Stromal cell of bone marrow (primary cell): ENCODE measurements at regions not wholly inside any gene's neighbourhood (a gene's known extent, or its start where the extent isn't known, plus 50 kb on each side); places are given as distances from the start of the nearest gene placed in this dataset.
A peak's percentile ranks its signal among the peaks of the same experiment; 100 is the strongest.
"Not testable (repeated sequence)": the region's sequence is repeated elsewhere in the genome, so short reads cannot be mapped to it uniquely, and the experiment has no call there.

Experiments used
- DNase-seq: peaks from one replicate; pipeline ENCODE4 v3.0.0-alpha.2; 2012; ENCODE audit warnings: low read depth

- no peak for DNase-seq
These were observed 52.0 kb downstream of the PRORP start for GRCh38 chr14:35174342-35174741.

DNA sequence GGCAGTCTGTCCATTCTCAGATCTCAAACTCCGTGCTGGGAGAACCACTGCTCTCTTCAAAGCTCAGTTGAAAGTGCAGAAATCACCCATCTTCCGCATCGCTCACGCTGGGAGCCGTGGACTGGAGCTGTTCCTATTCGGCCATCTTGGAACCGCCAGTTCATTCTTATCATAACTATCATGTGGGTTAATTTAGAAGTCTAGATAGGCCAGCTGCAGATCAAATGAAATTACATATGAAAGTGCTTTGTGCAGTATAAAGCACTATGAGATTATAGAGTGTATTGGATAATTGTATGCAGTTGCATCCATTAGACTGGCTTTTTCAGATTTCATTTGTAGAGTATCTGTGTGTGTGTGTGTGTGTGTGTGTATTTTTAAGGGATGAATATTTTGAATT lies 57.8 kb downstream of the PRORP start:
- DNase-seq: no peak

DNA sequence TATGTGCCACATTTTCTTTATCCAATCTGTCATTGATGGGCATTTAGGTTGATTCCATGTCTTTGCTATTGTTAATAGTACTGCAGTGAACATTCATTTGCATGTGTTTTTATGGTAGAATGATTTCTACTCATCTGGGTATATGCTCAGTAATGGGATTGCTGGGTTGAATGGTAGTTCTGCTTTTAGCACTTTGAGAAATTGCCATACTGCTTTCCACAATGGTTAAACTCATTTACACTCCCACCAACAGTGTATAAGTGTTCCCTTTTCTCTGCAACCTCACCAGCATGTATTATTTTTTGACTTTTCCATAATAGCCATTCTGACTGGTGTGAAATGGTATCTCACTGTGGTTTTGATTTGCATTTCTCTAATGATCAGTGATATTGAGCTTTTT lies 62.5 kb downstream of the PRORP start:
- DNase-seq: not testable (repeated sequence)

DNA sequence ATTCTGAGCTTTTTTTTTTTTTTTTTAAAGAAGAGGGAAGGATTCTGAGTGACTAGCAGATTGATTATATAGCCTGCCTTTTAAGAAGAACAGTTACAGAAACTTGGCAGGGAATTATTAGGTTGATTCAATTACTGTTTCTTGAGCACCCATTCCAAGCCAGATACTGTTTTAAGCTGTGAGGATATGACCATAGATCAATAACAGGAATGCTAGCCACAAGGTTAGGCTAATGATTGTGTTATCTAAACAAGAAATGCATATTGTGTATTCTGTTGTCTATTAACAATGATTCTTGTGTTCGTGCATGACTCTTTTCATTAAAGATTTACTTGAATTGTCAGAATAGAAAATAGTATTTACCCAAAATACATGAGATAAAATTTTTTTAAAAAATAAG lies 67.1 kb downstream of the PRORP start:
- DNase-seq: no peak

DNA sequence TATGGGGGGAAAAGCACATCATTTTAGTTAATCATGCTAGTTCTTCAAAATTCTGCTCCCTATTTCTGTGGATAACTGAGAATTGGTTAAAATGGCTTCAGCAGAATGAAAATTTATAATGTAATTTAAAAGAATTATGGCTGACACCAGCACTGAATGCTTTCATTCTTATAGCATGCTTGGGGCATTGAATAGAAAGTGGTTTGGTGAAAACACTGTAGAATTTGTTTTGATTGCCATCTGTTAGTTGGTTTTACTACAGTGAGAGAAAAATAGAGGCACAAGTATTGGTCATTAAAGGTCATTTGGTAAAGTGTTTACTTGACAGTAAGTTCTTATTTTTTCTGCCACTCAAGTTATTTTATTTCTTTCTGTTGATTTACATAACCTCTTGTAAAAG lies 70.8 kb downstream of the PRORP start:
- DNase-seq: no peak

- DNase-seq: not testable (repeated sequence)
These were observed 71.8 kb downstream of the PRORP start for GRCh38 chr14:35194183-35194582.

DNA sequence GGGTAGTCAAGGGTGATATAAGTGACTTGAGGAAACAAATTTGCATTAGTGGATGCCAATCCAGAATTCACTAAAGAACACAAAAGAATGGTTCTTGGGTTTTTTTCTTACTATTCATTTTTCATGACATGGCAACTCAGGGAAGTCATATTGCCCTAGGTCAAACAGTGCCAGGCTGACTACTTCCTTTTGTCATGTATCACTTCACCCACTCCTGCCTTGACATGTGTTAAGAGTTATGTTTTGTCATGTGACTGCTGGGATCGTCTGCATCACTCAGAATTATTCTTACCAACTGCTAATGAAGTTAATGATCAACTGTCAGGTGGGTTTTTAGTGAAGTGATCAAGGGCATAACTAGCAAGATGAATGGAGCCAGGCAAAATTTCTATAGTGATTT lies 74.2 kb downstream of the PRORP start:
- no peak for DNase-seq

DNA sequence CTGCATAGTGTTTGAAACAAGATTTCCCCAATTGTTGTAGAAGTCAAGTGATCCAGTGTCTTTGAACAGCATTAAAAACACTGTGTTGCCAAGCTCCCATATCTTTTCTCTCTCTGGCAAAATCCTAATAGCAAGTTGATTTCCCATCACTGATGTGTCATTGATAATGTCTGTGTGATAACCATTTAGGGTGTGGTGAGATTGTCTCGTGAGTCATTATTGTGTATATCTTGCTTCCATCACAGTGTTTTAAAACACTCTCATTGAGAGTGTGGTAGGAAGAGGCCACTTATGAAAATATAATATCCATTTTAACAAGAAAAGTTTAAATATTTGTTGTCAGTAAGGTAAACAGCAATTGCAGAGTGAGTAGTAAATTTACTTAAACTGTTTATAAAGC lies 74.7 kb downstream of the PRORP start:
- DNase-seq: peak; percentile 54

DNA sequence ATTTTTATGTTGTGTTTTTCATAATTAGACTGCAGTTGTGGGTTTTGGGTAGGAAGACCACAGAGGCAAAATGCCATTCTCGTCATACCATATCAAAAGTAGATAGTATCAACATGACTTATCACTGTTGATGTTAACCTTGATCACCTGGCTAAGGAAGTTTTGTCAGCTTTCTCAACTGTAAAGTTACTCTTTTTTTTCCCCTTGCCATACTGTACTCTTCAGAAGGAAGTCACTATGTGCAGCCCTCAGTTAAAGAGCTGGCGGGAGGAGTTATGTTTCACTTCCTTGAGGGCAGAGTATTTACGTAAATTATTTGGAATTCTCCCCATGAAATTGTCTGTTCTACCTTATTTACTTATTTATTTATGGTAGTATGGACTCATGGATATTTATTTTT lies 78.7 kb downstream of the PRORP start:
- no peak for DNase-seq

DNA sequence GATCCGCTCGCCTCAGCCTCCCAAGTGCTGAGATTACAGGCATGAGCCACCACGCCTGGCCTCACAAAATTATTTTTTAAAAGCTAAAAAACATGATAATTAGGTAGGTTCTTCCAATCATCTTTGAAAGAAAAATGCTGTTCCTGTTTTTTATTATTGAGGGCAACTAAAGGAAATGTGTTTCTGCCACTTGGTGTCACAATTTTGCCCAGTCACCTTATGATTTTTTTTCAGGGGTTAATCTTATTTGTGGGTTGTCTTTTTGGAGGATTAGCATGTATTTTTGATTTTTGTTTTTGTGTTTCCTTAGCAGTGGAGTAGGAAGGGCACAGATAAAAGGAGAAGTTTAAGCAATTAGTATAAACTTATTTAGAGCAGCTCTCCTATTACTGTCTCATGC lies 79.8 kb downstream of the PRORP start:
- DNase-seq: no peak

- no peak for DNase-seq
These were observed 83.4 kb downstream of the PRORP start for GRCh38 chr14:35205737-35206136.

- DNase-seq: no peak
These were observed 81.1 kb upstream of the PSMA6 start for GRCh38 chr14:35211067-35211466.

DNA sequence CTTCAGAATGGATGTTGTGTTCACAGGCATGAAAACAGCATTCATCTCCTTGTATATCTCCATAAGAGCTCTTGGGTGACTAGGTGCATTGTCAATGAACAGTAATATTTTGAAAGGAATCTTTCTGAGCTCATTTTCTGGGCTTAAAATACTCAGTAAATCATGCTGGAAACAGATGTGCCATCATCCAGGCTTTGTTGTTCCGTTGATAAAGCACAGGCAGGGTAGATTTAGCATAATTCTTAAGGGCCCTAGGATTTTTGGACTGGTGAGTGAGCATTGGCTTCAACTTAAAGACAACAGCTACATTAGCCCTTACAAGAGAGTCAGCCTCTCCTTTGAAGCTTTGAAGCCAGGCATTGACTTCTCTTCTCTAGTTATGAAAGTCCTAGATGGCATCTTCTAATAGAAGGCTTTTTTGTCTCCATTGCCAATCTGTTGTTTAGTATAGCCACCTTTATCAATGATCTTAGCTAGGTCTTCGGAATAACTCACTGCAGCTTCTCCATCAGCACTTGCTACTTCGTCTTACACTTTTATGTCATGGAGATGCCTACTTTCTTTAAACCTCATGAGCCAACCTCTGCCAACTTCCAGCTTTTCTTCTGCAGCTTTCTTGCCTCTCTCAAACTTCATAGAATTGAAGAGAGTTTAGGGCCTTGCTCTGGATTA lies 79.6 kb upstream of the PSMA6 start:
- no peak for DNase-seq

DNA sequence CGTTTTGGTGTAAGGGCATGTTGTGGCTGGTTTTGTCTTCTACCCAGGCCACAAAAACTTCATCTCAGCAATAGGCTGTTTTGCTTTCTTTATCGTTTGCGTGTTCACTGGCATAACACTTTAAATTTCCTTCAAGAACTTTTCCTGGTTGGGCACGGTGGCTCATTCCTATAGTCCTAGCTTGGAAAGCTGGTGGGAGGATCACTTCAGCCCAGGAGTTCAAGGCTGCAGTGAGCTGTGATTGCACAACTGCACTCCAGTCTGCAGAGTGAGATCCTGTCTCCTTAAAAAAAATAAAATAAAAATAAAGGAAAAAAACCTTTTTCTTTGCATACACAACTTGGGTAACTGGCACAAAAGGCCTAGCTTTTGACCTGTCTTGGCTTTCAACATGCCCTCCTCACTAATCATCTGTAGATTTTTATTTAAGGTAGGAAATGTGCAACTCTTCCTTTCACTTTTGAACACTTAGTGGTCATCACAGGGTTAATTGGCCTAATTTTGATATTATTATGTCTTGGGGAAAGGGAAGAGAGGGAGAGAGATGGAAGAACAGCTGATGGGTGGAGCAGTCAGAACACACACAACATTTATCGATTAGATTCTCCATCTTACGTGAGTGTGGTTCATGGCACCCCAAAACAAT lies 78.9 kb upstream of the PSMA6 start:
- DNase-seq: no peak

DNA sequence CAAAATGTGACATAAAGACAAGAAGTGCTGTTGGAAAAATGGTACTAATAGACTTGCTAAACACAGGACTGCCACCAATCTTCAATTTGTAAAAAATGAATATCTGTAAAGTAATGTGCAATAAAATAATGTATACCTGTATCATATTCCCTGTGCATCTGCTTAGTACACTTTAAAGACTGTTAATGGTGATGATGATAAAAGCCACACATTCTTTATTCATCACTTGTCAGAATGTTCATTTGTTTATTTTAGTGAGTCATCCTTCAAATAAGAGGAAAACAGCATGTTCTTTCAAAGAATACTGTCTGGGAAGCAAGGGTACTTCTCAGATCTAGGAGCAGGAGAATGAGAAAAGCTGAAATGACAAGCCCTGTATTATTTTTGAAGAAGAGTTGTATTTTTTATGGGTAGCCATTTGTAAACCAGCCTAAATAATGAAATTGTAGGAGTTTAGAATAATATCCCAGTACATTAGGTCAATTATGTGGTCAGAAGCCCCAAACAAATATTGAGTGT lies 78.3 kb upstream of the PSMA6 start:
- DNase-seq: no peak

GRCh38 chr14:35214402-35214801 lies 77.8 kb upstream of the PSMA6 start:
- not testable (repeated sequence) for DNase-seq

DNA sequence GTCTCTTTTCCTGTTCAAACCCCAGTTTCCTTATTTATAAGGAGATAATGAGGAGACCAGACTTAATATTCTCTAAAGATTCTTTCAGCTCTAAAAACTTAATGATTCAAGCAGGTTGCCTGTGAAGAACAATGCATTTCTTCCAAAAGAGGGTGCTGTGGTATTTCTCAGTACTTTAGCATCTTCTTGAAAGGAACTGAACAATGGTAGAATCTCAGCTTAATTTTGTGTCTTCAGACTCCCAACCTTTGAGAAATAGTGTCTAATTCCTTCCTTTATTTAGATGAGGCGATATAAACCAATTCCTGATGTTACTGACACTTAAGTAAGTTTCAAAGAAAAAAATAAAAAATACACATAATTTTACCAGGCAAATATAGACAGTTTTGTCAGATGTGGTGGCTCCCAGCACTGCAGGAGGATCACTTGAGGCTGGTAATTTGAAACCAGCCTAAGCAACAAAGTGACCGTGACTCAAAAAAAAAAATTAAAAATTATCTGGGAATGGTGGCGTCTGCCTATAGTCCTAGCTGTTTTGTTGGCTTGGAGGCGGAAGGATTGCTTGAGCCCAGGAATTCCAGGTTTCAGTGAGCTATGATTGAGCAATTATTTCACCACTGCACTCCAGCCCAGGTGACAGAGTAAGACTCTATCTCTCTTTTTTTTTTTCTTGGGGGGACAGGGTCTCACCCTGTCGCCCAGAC lies 76.9 kb upstream of the PSMA6 start:
- peak; percentile 42 for DNase-seq

GRCh38 chr14:35218176-35218575 lies 74.0 kb upstream of the PSMA6 start:
- DNase-seq: not testable (repeated sequence)

GRCh38 chr14:35218963-35219362 lies 73.2 kb upstream of the PSMA6 start:
- no peak for DNase-seq

- DNase-seq: no peak
These were observed 72.0 kb upstream of the PSMA6 start for GRCh38 chr14:35220027-35220676.

- no peak for DNase-seq
These were observed 71.3 kb upstream of the PSMA6 start for GRCh38 chr14:35220920-35221319.

- DNase-seq: no peak
These were observed 70.7 kb upstream of the PSMA6 start for GRCh38 chr14:35221462-35221861.

GRCh38 chr14:35222324-35222723 lies 69.9 kb upstream of the PSMA6 start:
- DNase-seq: no peak
